ENCODE measurements at regions not wholly inside any gene's neighbourhood (a gene's known extent, or its start where the extent isn't known, plus 50 kb on each side); places are given as distances from the start of the nearest gene placed in this dataset.

DNA sequence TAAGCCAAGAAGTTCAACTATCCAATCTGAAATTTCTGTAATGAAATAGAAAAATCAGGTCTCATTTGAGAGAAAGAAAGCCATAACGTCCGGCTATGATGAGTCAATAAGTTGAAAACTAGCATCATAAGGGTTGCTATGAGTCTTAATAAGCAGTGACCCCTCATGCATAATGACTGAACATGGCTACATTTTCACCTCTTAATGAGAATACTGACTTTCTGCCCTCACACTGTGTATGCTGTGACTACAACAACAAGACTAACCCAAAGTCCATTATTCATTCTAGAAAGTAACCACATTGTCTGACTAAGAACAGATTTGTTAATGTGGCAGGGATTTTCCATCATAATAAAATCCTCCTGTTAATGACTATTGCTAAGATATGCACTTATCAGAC is 884.0 kb upstream of the CADM2 start:
- TF ChIP-seq, protein P1, sequence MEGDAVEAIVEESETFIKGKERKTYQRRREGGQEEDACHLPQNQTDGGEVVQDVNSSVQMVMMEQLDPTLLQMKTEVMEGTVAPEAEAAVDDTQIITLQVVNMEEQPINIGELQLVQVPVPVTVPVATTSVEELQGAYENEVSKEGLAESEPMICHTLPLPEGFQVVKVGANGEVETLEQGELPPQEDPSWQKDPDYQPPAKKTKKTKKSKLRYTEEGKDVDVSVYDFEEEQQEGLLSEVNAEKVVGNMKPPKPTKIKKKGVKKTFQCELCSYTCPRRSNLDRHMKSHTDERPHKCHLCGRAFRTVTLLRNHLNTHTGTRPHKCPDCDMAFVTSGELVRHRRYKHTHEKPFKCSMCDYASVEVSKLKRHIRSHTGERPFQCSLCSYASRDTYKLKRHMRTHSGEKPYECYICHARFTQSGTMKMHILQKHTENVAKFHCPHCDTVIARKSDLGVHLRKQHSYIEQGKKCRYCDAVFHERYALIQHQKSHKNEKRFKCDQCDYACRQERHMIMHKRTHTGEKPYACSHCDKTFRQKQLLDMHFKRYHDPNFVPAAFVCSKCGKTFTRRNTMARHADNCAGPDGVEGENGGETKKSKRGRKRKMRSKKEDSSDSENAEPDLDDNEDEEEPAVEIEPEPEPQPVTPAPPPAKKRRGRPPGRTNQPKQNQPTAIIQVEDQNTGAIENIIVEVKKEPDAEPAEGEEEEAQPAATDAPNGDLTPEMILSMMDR (IDR thresholded peaks at IDR 0.05; ENCODE audit: low read depth, low read length, missing input control) = no peak
- TF ChIP-seq NR2F2 (IDR thresholded peaks at IDR 0.05) = no peak

Data from liver (tissue), 3 donors.